WTC11 (cell line): ENCODE measurements at regions not wholly inside any gene's neighbourhood (a gene's known extent, or its start where the extent isn't known, plus 50 kb on each side); places are given as distances from the start of the nearest gene placed in this dataset.

Experiments
- ATAC-seq: fragments of 200-7000 bp; cut with Tn5 transposase; 2 replicates; pipeline ENCODE4 v1.10.0; 2021; ENCODE audit warnings: mild to moderate bottlenecking, moderate library complexity
- CTCF ChIA-PET: fragments of 300-600 bp; sonication (Branson Sonifier 250); formaldehyde crosslinking; loops from one replicate; lab custom pipeline; 2021; ENCODE audit warnings: antibody characterized with exemption; lab: Charles Lee
- POLR2A ChIA-PET: fragments of 350-600 bp; sonication (Branson Sonifier 250); formaldehyde crosslinking; loops from one replicate; lab custom pipeline; 2021; ENCODE audit warnings: antibody characterized with exemption; lab: Charles Lee
- DNase-seq: peaks from one replicate; pipeline ENCODE4 v3.0.0; 2021; ENCODE audit warnings: low spot score
- H3K27ac Mint-ChIP-seq: 2 replicates; pipeline ENCODE4 v1.8.0; 2021; ENCODE audit warnings: mixed read lengths
- H3K27me3 Mint-ChIP-seq: 2 replicates; pipeline ENCODE4 v1.8.0; 2021; ENCODE audit warnings: low read depth, mild to moderate bottlenecking, moderate library complexity, mixed read lengths
- H3K36me3 Mint-ChIP-seq: 2 replicates; pipeline ENCODE4 v1.8.0; 2021; ENCODE audit warnings: mixed read lengths
- H3K4me1 Mint-ChIP-seq: 2 replicates; pipeline ENCODE4 v1.8.0; 2022; ENCODE audit warnings: mixed read lengths
- H3K4me3 Mint-ChIP-seq: 2 replicates; pipeline ENCODE4 v1.8.0; 2021; ENCODE audit warnings: mild to moderate bottlenecking, moderate library complexity, mixed read lengths
- H3K9me3 Mint-ChIP-seq: 2 replicates; pipeline ENCODE4 v1.8.0; 2021; ENCODE audit warnings: mixed read lengths
- FOXK1 ChIP-seq: sonication (generic); formaldehyde crosslinking; IDR thresholded peaks from 2 replicates; pipeline ENCODE4 v1.8.0; 2022; ENCODE audit warnings: mild to moderate bottlenecking, moderate library complexity, missing genetic modification reagents
- GRHL2 ChIP-seq: fragments of 250-450 bp; sonication (Bioruptor Pico); IDR thresholded peaks from 2 replicates; pipeline ENCODE4 v1.8.0; 2022; ENCODE audit warnings: mild to moderate bottlenecking, moderate library complexity; ENCODE audit not compliant: insufficient replicate concordance, severe bottlenecking
- HMGA2 ChIP-seq: fragments of 250-450 bp; sonication (Bioruptor Pico); IDR thresholded peaks from 2 replicates; pipeline ENCODE4 v1.4.0; 2021; ENCODE audit warnings: mild to moderate bottlenecking, moderate library complexity
- JUN ChIP-seq: sonication (generic); formaldehyde crosslinking; IDR thresholded peaks from 2 replicates; pipeline ENCODE4 v1.8.0; 2023; ENCODE audit warnings: mild to moderate bottlenecking, missing genetic modification reagents
- KAT7 ChIP-seq: sonication (generic); formaldehyde crosslinking; IDR thresholded peaks from 2 replicates; pipeline ENCODE4 v1.8.1; 2023; ENCODE audit warnings: missing genetic modification reagents, mild to moderate bottlenecking, borderline replicate concordance
- RELA ChIP-seq: sonication (generic); formaldehyde crosslinking; IDR thresholded peaks from 2 replicates; pipeline ENCODE4 v1.8.1; 2022; ENCODE audit warnings: missing genetic modification reagents, mild to moderate bottlenecking, borderline replicate concordance
- RORB ChIP-seq: fragments of 250-450 bp; sonication (Bioruptor Pico); IDR thresholded peaks from 2 replicates; pipeline ENCODE4 v1.9.0; 2021; ENCODE audit warnings: mild to moderate bottlenecking
- SP1 ChIP-seq: sonication (generic); formaldehyde crosslinking; conservative IDR thresholded peaks from 2 replicates; pipeline ENCODE4 v1.8.1; 2022; ENCODE audit warnings: missing genetic modification reagents
- ZNF121 ChIP-seq: sonication (generic); formaldehyde crosslinking; IDR thresholded peaks from 2 replicates; pipeline ENCODE4 v1.8.0; 2023; ENCODE audit warnings: missing genetic modification reagents
- ZNF263 ChIP-seq: sonication (generic); formaldehyde crosslinking; IDR thresholded peaks from 2 replicates; pipeline ENCODE4 v1.8.1; 2022; ENCODE audit warnings: low read depth, mild to moderate bottlenecking, moderate library complexity, missing genetic modification reagents
- ZNF396 ChIP-seq: fragments of 250-450 bp; sonication (Bioruptor Pico); IDR thresholded peaks from 2 replicates; pipeline ENCODE4 v1.8.0; 2021; ENCODE audit warnings: mild to moderate bottlenecking, moderate library complexity, borderline replicate concordance
- ZNF671 ChIP-seq: fragments of 250-450 bp; sonication (Bioruptor Pico); IDR thresholded peaks from 2 replicates; pipeline ENCODE4 v1.8.0; 2021; ENCODE audit warnings: mild to moderate bottlenecking
- TF ChIP-seq, protein P1 (sequence below): sonication (generic); formaldehyde crosslinking; IDR thresholded peaks from 2 replicates; pipeline ENCODE4 v1.8.1; 2022; ENCODE audit warnings: mild to moderate bottlenecking, missing genetic modification reagents, moderate library complexity, borderline replicate concordance
- TF ChIP-seq, protein P2 (sequence below): fragments of 250-450 bp; sonication (Bioruptor Pico); IDR thresholded peaks from 2 replicates; pipeline ENCODE4 v1.8.0; 2021; ENCODE audit warnings: mild to moderate bottlenecking
- TF ChIP-seq, protein P3 (sequence below): sonication (generic); formaldehyde crosslinking; IDR thresholded peaks from 2 replicates; pipeline ENCODE4 v1.8.0; 2022; ENCODE audit warnings: mild to moderate bottlenecking, missing genetic modification reagents
- TF ChIP-seq, protein P4 (sequence below): sonication (generic); formaldehyde crosslinking; IDR thresholded peaks from 2 replicates; pipeline ENCODE4 v1.8.1; 2023; ENCODE audit warnings: mild to moderate bottlenecking, moderate library complexity, missing genetic modification reagents
- TF ChIP-seq, protein P5 (sequence below): sonication (generic); formaldehyde crosslinking; IDR thresholded peaks from 2 replicates; pipeline ENCODE4 v1.8.1; 2022; ENCODE audit warnings: mild to moderate bottlenecking, moderate library complexity, missing genetic modification reagents
- TF ChIP-seq, protein P6 (sequence below): sonication (generic); formaldehyde crosslinking; IDR thresholded peaks from 2 replicates; pipeline ENCODE4 v1.8.0; 2023; ENCODE audit warnings: missing genetic modification reagents, mild to moderate bottlenecking, borderline replicate concordance
- TF ChIP-seq, protein P7 (sequence below): sonication (generic); formaldehyde crosslinking; conservative IDR thresholded peaks from 2 replicates; pipeline ENCODE4 v1.8.1; 2022; ENCODE audit warnings: mild to moderate bottlenecking, missing genetic modification reagents
- TF ChIP-seq, protein P8 (sequence below): sonication (generic); formaldehyde crosslinking; IDR thresholded peaks from 2 replicates; pipeline ENCODE4 v1.8.0; 2022; ENCODE audit warnings: mild to moderate bottlenecking, missing genetic modification reagents
- TF ChIP-seq, protein P9 (sequence below): fragments of 250-450 bp; sonication (Bioruptor Pico); IDR thresholded peaks from 2 replicates; pipeline ENCODE4 v1.9.0; 2021; ENCODE audit warnings: mild to moderate bottlenecking, borderline replicate concordance

DNA sequence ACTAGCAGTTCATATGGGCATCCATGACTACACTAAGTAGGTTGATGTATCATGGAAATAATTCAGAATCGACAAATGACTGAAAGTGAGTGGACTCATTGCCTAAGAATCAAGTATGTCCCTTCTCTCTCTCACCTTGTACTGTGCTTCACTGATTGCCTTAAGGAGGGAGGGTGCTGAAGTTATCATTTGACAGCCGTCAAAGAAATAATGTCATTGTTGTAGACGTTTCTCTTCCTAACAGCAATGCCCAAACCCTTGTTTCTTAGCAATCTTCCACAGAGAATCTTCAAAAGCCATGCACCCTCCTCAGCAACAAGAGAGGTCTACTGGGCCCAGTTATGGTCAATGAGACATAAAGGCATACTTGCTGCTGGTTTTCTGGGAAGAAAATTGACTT lies 785.0 kb downstream of the SUCLG1 start (continued):
- TF ChIP-seq ZNF263 (no peak), FOXK1 (CRISPR knock-in tag) (no peak), KAT7 (CRISPR knock-in tag) (no peak), RORB (CRISPR knock-in tag) (no peak), ZNF121 (no peak), RELA (CRISPR knock-in tag) (no peak), GRHL2 (CRISPR knock-in tag) (no peak), JUN (CRISPR knock-in tag) (no peak)
- TF ChIP-seq, protein P1, sequence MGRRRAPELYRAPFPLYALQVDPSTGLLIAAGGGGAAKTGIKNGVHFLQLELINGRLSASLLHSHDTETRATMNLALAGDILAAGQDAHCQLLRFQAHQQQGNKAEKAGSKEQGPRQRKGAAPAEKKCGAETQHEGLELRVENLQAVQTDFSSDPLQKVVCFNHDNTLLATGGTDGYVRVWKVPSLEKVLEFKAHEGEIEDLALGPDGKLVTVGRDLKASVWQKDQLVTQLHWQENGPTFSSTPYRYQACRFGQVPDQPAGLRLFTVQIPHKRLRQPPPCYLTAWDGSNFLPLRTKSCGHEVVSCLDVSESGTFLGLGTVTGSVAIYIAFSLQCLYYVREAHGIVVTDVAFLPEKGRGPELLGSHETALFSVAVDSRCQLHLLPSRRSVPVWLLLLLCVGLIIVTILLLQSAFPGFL (CRISPR knock-in tag): no peak
- TF ChIP-seq, protein P2, sequence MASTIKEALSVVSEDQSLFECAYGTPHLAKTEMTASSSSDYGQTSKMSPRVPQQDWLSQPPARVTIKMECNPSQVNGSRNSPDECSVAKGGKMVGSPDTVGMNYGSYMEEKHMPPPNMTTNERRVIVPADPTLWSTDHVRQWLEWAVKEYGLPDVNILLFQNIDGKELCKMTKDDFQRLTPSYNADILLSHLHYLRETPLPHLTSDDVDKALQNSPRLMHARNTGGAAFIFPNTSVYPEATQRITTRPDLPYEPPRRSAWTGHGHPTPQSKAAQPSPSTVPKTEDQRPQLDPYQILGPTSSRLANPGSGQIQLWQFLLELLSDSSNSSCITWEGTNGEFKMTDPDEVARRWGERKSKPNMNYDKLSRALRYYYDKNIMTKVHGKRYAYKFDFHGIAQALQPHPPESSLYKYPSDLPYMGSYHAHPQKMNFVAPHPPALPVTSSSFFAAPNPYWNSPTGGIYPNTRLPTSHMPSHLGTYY (CRISPR knock-in tag): no peak
- TF ChIP-seq, protein P3, sequence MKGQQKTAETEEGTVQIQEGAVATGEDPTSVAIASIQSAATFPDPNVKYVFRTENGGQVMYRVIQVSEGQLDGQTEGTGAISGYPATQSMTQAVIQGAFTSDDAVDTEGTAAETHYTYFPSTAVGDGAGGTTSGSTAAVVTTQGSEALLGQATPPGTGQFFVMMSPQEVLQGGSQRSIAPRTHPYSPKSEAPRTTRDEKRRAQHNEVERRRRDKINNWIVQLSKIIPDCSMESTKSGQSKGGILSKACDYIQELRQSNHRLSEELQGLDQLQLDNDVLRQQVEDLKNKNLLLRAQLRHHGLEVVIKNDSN (CRISPR knock-in tag): no peak
- TF ChIP-seq, all 79 proteins: peak for 0

DNA sequence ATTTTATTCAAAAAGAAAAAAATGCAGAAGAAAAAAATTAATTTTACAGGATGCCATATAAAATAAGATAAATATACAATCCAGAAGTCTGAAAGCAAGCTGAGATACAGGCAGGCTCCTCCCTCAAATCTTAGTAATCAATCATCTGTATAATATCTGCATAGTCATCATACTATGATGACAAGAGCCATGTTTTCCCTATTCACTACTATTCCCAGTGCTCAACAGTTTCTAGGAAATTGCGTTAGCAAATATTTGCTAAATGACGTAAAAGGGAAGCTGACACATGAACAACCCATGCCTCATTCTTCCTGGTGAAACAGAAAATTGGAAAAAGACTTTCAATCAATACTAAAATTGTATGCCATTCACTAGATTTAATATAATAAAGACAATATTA lies 793.2 kb downstream of the SUCLG1 start:
- ChIA-PET POLR2A (no interaction called here), CTCF (no interaction called here)
- H3K27me3 Mint-ChIP-seq: no peaks in the 10 kb centered on the region
- DNase-seq (no peak), ATAC-seq (no peak)
- H3K27ac Mint-ChIP-seq: no peak overlapping the region
- no peaks in the 10 kb centered on the region for H3K9me3 Mint-ChIP-seq
- H3K4me3 Mint-ChIP-seq: no peak overlapping the region
- no peaks in the 10 kb centered on the region for H3K4me1 Mint-ChIP-seq
- no peaks in the 10 kb centered on the region for H3K36me3 Mint-ChIP-seq
- TF ChIP-seq, protein P4, sequence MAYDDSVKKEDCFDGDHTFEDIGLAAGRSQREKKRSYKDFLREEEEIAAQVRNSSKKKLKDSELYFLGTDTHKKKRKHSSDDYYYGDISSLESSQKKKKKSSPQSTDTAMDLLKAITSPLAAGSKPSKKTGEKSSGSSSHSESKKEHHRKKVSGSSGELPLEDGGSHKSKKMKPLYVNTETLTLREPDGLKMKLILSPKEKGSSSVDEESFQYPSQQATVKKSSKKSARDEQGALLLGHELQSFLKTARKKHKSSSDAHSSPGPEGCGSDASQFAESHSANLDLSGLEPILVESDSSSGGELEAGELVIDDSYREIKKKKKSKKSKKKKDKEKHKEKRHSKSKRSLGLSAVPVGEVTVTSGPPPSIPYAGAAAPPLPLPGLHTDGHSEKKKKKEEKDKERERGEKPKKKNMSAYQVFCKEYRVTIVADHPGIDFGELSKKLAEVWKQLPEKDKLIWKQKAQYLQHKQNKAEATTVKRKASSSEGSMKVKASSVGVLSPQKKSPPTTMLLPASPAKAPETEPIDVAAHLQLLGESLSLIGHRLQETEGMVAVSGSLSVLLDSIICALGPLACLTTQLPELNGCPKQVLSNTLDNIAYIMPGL: no peak
- TF ChIP-seq, protein P5, sequence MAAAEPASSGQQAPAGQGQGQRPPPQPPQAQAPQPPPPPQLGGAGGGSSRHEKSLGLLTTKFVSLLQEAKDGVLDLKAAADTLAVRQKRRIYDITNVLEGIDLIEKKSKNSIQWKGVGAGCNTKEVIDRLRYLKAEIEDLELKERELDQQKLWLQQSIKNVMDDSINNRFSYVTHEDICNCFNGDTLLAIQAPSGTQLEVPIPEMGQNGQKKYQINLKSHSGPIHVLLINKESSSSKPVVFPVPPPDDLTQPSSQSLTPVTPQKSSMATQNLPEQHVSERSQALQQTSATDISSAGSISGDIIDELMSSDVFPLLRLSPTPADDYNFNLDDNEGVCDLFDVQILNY (CRISPR knock-in tag): no peak
- TF ChIP-seq, protein P6, sequence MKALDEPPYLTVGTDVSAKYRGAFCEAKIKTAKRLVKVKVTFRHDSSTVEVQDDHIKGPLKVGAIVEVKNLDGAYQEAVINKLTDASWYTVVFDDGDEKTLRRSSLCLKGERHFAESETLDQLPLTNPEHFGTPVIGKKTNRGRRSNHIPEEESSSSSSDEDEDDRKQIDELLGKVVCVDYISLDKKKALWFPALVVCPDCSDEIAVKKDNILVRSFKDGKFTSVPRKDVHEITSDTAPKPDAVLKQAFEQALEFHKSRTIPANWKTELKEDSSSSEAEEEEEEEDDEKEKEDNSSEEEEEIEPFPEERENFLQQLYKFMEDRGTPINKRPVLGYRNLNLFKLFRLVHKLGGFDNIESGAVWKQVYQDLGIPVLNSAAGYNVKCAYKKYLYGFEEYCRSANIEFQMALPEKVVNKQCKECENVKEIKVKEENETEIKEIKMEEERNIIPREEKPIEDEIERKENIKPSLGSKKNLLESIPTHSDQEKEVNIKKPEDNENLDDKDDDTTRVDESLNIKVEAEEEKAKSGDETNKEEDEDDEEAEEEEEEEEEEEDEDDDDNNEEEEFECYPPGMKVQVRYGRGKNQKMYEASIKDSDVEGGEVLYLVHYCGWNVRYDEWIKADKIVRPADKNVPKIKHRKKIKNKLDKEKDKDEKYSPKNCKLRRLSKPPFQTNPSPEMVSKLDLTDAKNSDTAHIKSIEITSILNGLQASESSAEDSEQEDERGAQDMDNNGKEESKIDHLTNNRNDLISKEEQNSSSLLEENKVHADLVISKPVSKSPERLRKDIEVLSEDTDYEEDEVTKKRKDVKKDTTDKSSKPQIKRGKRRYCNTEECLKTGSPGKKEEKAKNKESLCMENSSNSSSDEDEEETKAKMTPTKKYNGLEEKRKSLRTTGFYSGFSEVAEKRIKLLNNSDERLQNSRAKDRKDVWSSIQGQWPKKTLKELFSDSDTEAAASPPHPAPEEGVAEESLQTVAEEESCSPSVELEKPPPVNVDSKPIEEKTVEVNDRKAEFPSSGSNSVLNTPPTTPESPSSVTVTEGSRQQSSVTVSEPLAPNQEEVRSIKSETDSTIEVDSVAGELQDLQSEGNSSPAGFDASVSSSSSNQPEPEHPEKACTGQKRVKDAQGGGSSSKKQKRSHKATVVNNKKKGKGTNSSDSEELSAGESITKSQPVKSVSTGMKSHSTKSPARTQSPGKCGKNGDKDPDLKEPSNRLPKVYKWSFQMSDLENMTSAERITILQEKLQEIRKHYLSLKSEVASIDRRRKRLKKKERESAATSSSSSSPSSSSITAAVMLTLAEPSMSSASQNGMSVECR (CRISPR knock-in tag): no peak
- TF ChIP-seq SP1 (CRISPR knock-in tag) (no peak), ZNF396 (CRISPR knock-in tag) (no peak), JUN (CRISPR knock-in tag) (no peak), ZNF671 (no peak), HMGA2 (CRISPR knock-in tag) (no peak)
- TF ChIP-seq, protein P7, sequence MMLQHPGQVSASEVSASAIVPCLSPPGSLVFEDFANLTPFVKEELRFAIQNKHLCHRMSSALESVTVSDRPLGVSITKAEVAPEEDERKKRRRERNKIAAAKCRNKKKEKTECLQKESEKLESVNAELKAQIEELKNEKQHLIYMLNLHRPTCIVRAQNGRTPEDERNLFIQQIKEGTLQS (CRISPR knock-in tag): no peak
- TF ChIP-seq, protein P8, sequence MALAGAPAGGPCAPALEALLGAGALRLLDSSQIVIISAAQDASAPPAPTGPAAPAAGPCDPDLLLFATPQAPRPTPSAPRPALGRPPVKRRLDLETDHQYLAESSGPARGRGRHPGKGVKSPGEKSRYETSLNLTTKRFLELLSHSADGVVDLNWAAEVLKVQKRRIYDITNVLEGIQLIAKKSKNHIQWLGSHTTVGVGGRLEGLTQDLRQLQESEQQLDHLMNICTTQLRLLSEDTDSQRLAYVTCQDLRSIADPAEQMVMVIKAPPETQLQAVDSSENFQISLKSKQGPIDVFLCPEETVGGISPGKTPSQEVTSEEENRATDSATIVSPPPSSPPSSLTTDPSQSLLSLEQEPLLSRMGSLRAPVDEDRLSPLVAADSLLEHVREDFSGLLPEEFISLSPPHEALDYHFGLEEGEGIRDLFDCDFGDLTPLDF (CRISPR knock-in tag): no peak
- TF ChIP-seq, protein P9, sequence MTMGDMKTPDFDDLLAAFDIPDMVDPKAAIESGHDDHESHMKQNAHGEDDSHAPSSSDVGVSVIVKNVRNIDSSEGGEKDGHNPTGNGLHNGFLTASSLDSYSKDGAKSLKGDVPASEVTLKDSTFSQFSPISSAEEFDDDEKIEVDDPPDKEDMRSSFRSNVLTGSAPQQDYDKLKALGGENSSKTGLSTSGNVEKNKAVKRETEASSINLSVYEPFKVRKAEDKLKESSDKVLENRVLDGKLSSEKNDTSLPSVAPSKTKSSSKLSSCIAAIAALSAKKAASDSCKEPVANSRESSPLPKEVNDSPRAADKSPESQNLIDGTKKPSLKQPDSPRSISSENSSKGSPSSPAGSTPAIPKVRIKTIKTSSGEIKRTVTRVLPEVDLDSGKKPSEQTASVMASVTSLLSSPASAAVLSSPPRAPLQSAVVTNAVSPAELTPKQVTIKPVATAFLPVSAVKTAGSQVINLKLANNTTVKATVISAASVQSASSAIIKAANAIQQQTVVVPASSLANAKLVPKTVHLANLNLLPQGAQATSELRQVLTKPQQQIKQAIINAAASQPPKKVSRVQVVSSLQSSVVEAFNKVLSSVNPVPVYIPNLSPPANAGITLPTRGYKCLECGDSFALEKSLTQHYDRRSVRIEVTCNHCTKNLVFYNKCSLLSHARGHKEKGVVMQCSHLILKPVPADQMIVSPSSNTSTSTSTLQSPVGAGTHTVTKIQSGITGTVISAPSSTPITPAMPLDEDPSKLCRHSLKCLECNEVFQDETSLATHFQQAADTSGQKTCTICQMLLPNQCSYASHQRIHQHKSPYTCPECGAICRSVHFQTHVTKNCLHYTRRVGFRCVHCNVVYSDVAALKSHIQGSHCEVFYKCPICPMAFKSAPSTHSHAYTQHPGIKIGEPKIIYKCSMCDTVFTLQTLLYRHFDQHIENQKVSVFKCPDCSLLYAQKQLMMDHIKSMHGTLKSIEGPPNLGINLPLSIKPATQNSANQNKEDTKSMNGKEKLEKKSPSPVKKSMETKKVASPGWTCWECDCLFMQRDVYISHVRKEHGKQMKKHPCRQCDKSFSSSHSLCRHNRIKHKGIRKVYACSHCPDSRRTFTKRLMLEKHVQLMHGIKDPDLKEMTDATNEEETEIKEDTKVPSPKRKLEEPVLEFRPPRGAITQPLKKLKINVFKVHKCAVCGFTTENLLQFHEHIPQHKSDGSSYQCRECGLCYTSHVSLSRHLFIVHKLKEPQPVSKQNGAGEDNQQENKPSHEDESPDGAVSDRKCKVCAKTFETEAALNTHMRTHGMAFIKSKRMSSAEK: no peak
